ENCODE measurements at regions not wholly inside any gene's neighbourhood (a gene's known extent, or its start where the extent isn't known, plus 50 kb on each side); places are given as distances from the start of the nearest gene placed in this dataset.

DNA sequence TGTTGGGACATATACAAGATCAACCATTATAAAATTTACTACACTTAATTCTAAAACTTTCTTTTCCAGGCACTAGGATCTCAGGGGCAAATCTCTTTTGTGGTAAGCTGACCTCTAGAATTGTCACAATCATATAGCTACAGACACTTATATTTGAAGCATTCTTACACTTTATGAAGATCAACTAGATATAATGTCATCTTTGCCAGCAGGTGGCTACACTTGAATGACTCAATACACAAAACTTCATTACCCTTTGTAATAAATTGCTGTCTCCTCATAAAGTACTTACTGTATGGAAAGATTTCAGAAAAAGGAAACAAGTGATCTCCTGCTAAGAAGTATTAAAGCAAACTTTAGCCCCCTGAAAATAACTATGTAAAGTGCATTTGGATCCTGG, 77.8 kb downstream of the RDH14 start:
- H3K4me3 ChIP-seq (ENCODE audit: low read depth, low read length), result no peak overlapping the region
- TF ChIP-seq CTCF (conservative IDR thresholded peaks at IDR 0.05; ENCODE audit: low read depth, low read length), result peak; percentile 30
- DNase-seq (ENCODE audit: low read depth), result peak; percentile 43

GRCh38 chr2:18479947-18480369, 80.5 kb downstream of the RDH14 start:
- no peak overlapping the region for H3K4me3 ChIP-seq (ENCODE audit: low read depth, low read length)
- no peak for TF ChIP-seq CTCF (conservative IDR thresholded peaks at IDR 0.05; ENCODE audit: low read depth, low read length)
- DNase-seq (ENCODE audit: low read depth), result no peak

GRCh38 chr2:18477293-18477692, 83.2 kb downstream of the RDH14 start:
- TF ChIP-seq CTCF (conservative IDR thresholded peaks at IDR 0.05; ENCODE audit: low read depth, low read length), result no peak
- no peak for DNase-seq (ENCODE audit: low read depth)
- H3K4me3 ChIP-seq (ENCODE audit: low read depth, low read length), result no peak overlapping the region

- no peak for TF ChIP-seq CTCF (conservative IDR thresholded peaks at IDR 0.05; ENCODE audit: low read depth, low read length)
These were observed 84.0 kb downstream of the RDH14 start for GRCh38 chr2:18476484-18476883.

GRCh38 chr2:18475884-18476283, 84.6 kb downstream of the RDH14 start:
- no peak for TF ChIP-seq CTCF (conservative IDR thresholded peaks at IDR 0.05; ENCODE audit: low read depth, low read length)
- H3K4me3 ChIP-seq (ENCODE audit: low read depth, low read length), result no peak overlapping the region
- DNase-seq (ENCODE audit: low read depth), result no peak

More at GRCh38 chr2:18476484-18476883, 84.0 kb downstream of the RDH14 start:
- DNase-seq (ENCODE audit: low read depth), result no peak
- no peak overlapping the region for H3K4me3 ChIP-seq (ENCODE audit: low read depth, low read length)

- no peak for TF ChIP-seq CTCF (conservative IDR thresholded peaks at IDR 0.05; ENCODE audit: low read depth, low read length)
- H3K4me3 ChIP-seq (ENCODE audit: low read depth, low read length), result no peak overlapping the region
- no peak for DNase-seq (ENCODE audit: low read depth)
These were observed 85.8 kb downstream of the RDH14 start for GRCh38 chr2:18474700-18475099.

DNA sequence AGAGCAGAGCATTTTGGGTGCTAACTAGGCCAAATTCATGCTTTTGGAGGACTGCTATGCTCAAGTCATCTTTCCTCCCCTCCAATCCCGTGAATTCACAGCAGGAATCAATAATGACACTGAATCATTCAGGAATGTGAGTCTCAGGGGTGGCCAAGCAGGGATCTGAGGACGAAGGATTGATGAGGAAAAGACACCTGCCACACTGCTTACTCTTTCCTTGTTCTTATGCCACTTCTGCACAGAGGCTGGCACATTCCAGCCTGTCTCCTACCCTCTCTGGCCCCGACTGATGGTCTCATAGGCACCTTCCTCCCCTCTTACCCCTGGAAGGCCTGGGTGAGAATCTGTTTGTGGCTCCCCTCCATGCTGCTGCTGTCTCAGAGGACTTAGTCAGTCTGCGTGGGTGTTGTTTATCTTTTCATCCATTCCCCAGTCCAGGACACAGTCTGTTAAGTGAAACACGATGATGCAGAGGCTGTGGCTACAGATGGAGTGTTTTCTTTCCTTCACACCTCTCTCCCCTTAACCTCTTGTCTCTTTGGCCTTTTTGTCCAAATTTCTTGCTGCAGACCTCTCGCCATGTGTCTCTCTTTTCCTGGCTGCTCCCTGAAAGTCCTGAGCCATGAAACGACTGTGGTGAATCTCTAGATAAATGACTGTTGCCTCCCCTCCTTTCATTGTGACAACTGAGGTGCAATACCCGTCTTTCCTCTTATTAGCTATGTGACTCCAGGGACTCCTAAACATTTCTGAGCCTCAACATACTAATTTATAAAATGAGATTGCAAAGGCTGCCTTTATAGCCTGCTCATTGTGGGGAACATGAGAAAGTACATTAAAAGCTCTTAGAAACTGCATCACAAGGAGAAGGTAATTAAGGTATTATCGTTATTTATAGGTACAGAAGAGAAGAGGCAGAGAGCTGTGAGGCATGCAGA, 86.9 kb downstream of the RDH14 start:
- TF ChIP-seq CTCF (conservative IDR thresholded peaks at IDR 0.05; ENCODE audit: low read depth, low read length), result no peak
- H3K4me3 ChIP-seq (ENCODE audit: low read depth, low read length), result no peak overlapping the region
- peak; percentile 87 for DNase-seq (ENCODE audit: low read depth)

All from choroid plexus epithelial cell (primary cell).